ENCODE measurements at regions not wholly inside any gene's neighbourhood (a gene's known extent, or its start where the extent isn't known, plus 50 kb on each side); places are given as distances from the start of the nearest gene placed in this dataset.

DNA sequence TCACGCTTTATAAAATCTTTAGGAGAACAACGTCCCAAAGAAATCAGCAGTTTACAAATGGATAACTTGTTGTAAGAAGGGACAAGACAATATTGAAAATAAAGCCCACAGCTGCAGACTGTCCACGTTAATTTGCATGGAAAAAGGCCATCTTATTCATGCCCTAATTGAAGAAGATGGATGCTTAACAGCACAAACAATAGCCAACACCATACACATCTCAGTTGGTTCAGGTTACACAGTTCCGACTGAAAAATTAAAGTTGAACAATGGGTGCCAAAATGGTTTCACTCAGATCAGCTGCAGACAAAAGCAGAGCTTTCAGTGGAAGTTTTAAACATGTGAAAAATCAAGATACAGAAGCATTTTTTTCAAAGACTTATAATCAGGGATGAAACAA, 314.2 kb downstream of the RAB38 start:
- no peak for FAIRE-seq
- no peak for DNase-seq (ENCODE audit: insufficient read length, low spot score)
- TF ChIP-seq, protein P1, sequence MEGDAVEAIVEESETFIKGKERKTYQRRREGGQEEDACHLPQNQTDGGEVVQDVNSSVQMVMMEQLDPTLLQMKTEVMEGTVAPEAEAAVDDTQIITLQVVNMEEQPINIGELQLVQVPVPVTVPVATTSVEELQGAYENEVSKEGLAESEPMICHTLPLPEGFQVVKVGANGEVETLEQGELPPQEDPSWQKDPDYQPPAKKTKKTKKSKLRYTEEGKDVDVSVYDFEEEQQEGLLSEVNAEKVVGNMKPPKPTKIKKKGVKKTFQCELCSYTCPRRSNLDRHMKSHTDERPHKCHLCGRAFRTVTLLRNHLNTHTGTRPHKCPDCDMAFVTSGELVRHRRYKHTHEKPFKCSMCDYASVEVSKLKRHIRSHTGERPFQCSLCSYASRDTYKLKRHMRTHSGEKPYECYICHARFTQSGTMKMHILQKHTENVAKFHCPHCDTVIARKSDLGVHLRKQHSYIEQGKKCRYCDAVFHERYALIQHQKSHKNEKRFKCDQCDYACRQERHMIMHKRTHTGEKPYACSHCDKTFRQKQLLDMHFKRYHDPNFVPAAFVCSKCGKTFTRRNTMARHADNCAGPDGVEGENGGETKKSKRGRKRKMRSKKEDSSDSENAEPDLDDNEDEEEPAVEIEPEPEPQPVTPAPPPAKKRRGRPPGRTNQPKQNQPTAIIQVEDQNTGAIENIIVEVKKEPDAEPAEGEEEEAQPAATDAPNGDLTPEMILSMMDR (IDR thresholded peaks at IDR 0.05; ENCODE audit: insufficient read depth, missing control alignments), result no peak

DNA sequence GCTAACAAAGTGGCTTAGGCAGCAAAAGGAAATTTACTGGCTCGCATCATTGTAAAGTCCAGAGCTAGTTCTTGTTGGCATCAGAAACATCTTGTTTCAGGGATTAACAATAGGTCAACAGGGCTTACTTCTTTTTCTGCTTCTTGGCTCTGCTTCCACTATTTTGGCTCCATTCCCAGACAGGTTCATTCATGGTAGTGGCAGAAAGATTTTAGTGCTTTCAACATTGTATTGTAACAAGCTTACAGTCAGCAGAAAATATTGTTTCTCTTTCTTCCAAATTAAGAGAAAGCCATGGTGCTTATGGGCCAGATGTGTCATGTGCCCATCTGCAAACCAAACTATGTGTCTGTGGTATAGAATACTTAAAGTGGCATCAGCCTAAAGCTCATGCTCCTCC, 315.6 kb downstream of the RAB38 start:
- DNase-seq (ENCODE audit: insufficient read length, low spot score) (no peak), FAIRE-seq (no peak)
- TF ChIP-seq, protein P1 (IDR thresholded peaks at IDR 0.05; ENCODE audit: insufficient read depth, missing control alignments), result no peak

DNA sequence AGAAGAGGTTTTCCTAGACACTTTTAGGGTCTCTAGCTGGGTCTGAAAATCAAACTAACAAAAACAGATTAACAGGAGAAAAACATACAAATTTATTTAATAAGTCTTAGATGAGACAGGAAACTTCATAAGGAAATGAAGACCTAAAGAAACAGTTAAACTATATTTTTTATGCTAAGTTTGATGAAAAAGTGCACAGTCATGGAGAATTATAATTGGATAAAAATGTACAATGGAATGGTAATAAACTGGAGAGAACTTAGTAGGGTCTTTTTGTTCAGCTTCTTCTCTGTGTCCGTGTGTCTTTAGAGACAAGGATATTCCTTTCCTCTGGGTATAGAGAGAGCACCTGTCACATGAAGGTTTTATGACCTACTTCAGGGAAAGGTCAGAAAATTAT, 323.4 kb downstream of the RAB38 start:
- FAIRE-seq, result no peak
- no peak for DNase-seq (ENCODE audit: insufficient read length, low spot score)
- TF ChIP-seq, protein P1 (IDR thresholded peaks at IDR 0.05; ENCODE audit: insufficient read depth, missing control alignments), result no peak

DNA sequence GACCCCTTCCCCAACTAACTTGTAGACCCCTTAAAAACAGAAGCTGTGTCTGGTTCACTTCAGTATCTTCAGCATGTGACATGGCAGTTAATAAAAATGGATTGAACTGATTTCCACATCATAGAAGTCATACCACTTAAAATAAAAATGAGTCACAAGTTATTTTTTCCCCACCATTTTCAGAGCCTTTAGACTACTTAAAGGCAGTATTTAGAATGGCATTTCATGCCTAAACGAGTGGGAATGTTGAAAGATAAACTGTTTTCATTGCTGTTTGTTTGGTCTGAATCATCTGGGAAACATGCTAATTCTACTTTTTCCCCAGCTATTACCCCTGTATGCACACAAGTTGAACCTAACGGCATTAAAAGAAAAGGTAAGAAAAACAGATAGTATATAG, 324.0 kb downstream of the RAB38 start:
- FAIRE-seq (no peak), DNase-seq (ENCODE audit: insufficient read length, low spot score) (no peak)
- TF ChIP-seq, protein P1 (IDR thresholded peaks at IDR 0.05; ENCODE audit: insufficient read depth, missing control alignments), result no peak

DNA sequence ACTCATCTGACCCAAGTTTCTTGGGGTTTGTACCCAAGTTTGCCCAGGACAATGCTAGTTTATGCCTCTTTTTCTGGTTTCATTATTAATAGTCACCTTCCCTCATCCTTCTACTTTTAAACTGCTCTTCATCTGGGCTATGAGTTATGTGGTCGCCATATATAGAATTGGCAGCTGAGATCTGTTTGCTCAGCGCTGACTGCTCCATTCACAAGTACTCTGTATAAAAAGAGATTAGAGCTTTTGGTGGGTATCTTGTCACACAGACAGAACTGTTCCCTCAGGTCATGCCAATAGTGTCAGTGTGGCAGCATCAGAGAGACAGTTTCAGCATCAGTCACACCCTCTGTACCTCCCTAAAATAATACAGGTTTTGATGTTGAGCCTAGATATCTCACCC, 326.0 kb downstream of the RAB38 start:
- TF ChIP-seq, protein P1 (IDR thresholded peaks at IDR 0.05; ENCODE audit: insufficient read depth, missing control alignments), result no peak
- DNase-seq (ENCODE audit: insufficient read length, low spot score), result no peak

DNA sequence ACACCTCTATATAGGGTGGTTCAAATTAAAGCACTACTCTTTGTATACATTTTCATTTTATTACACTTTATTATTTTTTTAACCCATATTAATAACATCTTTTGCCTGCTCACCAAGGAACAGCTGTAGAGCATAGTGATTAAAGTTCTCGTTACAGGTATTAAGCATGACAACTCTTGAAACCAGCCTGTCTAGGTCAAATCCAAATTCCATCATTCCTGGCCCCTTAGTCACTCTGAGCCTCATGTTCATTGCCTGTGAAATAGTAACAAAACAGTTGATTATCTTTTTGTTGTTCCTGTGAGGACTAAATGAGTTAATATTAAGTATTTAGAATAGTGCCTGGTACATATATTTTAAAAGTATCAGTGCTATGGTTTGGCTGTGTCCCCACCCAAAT, 334.5 kb downstream of the RAB38 start:
- FAIRE-seq (no peak), DNase-seq (ENCODE audit: insufficient read length, low spot score) (no peak)
- TF ChIP-seq, protein P1 (IDR thresholded peaks at IDR 0.05; ENCODE audit: insufficient read depth, missing control alignments), result no peak

More for the DNA sequence above, 326.0 kb downstream of the RAB38 start:
- no peak for FAIRE-seq

DNA sequence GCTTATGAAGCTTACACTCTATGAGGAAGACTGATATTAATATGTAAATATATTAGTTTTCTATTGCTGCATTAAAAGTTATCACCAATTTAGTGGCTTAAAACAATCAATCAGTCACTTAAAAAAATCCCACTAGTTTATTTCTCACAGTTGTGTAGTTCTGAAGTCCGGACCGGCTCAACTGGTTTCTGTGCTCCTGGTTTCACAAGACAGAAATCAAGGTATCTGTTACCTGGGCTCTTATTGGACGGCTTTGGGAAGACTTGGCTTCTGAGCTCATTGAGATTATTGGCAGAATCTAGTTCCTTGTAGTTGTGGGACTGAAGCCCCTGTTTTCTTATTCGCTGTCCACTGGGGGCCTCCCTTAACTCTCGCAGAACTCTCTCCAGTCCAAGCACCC, 343.0 kb downstream of the RAB38 start:
- TF ChIP-seq, protein P1 (IDR thresholded peaks at IDR 0.05; ENCODE audit: insufficient read depth, missing control alignments), result no peak
- DNase-seq (ENCODE audit: insufficient read length, low spot score) (no peak), FAIRE-seq (no peak)
